ENCODE measurements at regions not wholly inside any gene's neighbourhood (a gene's known extent, or its start where the extent isn't known, plus 50 kb on each side); places are given as distances from the start of the nearest gene placed in this dataset.
A peak's percentile ranks its signal among the peaks of the same experiment; 100 is the strongest.

DNA sequence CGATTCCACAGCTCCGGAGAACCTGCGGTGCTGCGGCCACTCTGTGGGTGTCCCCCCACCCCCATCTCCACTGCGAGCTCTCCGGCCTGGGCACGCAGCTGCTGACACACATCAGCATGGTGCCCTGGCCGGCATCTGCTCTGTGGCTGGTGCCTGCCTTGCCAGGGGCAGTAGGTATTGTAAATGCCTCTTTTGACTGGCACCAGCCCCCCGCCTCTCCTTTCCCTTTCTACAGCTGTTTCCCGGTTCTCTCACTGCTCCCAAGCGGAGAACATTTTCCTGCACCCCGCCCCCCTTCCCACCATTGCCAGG, 357.1 kb upstream of the ZNF32 start:
- H3K36me3 ChIP-seq = no peaks in the 10 kb centered on the region
- ATAC-seq = no peak
- intact Hi-C loops (cut with DNase I) = loop anchor here in 1 of 10 donors (5.0 kb wide), 1 partner anchor 33 kb away; no protein-coding TSS in a partner anchor
- DNase-seq = no peak
- H3K4me1 ChIP-seq = peaks cover 0 to 40% (median 31%) of the 10 kb centered on the region in 9 donors
- 88 to 89% methylated on average over 12 of the region's 12 CpGs for WGBS, 2 donors
- no peaks in the 10 kb centered on the region for H3K9me3 ChIP-seq
- H3K27ac ChIP-seq = no peak overlapping the region
- no peaks in the 10 kb centered on the region for H3K27me3 ChIP-seq
- TF ChIP-seq, protein P1, sequence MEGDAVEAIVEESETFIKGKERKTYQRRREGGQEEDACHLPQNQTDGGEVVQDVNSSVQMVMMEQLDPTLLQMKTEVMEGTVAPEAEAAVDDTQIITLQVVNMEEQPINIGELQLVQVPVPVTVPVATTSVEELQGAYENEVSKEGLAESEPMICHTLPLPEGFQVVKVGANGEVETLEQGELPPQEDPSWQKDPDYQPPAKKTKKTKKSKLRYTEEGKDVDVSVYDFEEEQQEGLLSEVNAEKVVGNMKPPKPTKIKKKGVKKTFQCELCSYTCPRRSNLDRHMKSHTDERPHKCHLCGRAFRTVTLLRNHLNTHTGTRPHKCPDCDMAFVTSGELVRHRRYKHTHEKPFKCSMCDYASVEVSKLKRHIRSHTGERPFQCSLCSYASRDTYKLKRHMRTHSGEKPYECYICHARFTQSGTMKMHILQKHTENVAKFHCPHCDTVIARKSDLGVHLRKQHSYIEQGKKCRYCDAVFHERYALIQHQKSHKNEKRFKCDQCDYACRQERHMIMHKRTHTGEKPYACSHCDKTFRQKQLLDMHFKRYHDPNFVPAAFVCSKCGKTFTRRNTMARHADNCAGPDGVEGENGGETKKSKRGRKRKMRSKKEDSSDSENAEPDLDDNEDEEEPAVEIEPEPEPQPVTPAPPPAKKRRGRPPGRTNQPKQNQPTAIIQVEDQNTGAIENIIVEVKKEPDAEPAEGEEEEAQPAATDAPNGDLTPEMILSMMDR (IDR thresholded peaks at IDR 0.05) = no peak
- no peak overlapping the region for H3K4me3 ChIP-seq

DNA sequence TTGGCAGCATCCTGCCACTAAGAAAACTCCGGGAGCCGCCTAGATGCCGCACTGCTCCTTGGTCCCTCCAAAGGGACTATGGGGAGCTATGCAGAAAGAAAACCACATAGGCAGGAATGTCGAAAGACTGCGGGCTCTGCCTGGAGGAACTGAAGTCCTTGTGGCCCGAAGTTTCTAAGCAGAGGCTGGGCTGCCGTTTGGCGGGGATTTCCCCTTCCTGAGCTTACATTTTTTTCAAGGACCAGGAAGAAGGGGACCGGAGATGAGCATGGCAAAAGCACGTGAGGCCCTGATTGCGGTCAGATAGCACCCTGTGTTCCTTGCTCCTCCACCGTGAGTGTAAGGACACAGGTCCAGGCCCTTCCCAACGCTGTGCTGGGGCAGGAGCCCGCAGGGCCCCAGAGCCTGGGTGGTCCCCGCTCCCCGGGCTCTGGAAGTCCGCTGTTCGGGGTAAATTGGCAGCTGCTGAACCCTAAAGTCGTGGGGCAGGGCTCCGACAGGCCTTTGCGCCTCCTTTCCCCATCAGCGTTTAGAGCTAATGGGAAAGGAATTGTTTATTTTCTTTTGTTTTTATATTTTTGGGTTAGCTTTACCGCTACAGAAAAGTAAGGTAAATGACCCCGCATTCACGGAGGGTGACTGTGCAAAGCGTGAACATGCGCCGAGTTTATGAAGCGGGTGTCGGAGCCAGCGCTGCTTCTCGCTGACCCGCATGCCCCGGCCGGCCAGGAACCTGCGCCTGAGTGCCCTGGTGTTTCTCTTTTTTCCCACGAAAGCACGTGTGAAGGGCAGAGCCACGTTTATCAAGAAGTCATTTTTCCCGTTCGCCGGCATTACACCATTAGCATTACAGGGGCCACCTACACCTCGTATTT, 356.5 kb upstream of the ZNF32 start:
- Histone ChIP-seq H3K4me3 (no peak overlapping the region), H3K4me1 (peaks cover 0 to 34% (median 25%) of the 10 kb centered on the region in 9 donors), H3K9me3 (no peaks in the 10 kb centered on the region), H3K27me3 (no peaks in the 10 kb centered on the region), H3K36me3 (no peaks in the 10 kb centered on the region), H3K27ac (no peak overlapping the region)
- intact Hi-C loops (cut with DNase I) = loop anchor here in 1 of 10 donors (5.0 kb wide), 1 partner anchor 33 kb away; no protein-coding TSS in a partner anchor
- 87 to 91% methylated on average over 43 of the region's 43 CpGs for WGBS, 2 donors
- DNase-seq (no peak), ATAC-seq (no peak)
- TF ChIP-seq, protein P1 (IDR thresholded peaks at IDR 0.05) = no peak

DNA sequence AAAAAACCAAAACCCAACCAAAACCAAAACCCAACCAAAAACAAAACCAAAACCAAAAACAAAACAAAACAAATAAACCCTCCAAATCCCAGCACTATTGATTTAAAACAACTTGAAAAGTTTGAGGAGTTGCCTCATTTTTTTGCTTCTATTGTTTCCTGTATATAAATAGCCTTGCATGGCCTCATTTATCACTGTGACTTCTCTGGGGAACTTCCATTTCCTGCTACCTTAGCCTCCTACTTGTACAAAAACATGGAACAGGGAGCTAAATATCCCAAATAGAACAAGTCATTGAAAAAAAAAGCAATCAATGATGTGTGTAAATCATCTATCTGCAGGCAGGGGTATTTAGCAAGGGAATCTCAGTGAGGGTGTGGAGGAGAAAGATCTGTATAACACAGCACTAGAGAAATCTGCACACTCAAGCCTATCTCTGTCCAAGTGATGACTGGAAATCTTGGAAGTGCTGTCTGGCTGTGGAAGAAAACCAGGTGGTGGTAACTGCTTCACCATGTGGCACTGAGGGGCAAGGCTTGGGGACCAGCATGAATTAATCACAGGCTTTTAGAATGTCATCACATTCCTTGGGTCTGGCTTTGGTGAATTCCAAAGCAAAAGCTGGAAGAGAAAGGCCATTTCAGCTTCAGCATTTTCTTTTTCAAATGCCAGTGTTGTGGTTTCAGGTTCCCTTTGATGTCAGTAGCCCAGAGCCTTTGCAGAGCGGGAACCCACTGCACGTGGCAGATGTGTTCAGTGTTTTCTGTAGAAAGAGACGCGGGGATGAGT, 349.5 kb upstream of the ZNF32 start:
- H3K9me3 ChIP-seq = peaks cover 0 to under 1% (median 0%) of the 10 kb centered on the region in 11 donors
- ATAC-seq (peak in 7 of 8 donors; percentile 46 to 82 (median 68)), DNase-seq (no peak)
- 75 to 78% methylated on average over 4 of the region's 4 CpGs for WGBS, 2 donors
- peaks cover 0 to 24% (median 19%) of the 10 kb centered on the region in 9 donors for H3K4me1 ChIP-seq
- intact Hi-C loops (cut with DNase I) = loop anchor here in 1 of 10 donors (5.0 kb wide), 1 partner anchor 86 kb away; no protein-coding TSS in a partner anchor
- no peaks in the 10 kb centered on the region for H3K36me3 ChIP-seq
- peak overlapping the region in 8 of 10 donors; percentile 17 to 70 (median 33) for H3K27ac ChIP-seq
- TF ChIP-seq, protein P1 (IDR thresholded peaks at IDR 0.05) = no peak
- H3K27me3 ChIP-seq = no peaks in the 10 kb centered on the region
- H3K4me3 ChIP-seq = no peak overlapping the region

DNA sequence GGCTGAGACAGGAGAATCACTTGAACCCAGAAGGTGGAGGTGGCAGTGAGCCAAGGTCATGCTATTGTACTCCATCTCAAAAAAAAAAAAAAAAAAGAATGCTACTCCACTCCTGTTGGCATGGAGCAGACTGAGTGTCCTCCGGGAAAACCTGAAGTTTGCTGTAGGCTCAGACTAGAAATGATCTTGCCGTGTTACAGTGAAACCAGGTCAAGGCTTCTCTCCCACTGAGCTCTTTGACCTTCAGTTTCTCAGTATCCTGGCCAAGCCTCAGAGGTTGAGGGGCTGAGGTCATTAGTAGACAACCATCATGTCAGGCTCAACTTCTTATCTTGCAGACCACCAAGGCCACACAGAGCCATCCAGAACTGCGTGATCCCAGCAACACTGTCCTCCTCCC, 348.6 kb upstream of the ZNF32 start:
- intact Hi-C loops (cut with DNase I) = loop anchor here in 1 of 10 donors (5.0 kb wide), 1 partner anchor 85 kb away; no protein-coding TSS in a partner anchor
- Histone ChIP-seq H3K36me3 (no peaks in the 10 kb centered on the region), H3K4me3 (no peak overlapping the region), H3K9me3 (peaks cover 0 to 3% (median 0%) of the 10 kb centered on the region in 11 donors), H3K4me1 (peaks cover 0 to 24% (median 19%) of the 10 kb centered on the region in 9 donors), H3K27ac (peak overlapping the region in 7 of 10 donors; percentile 6 to 70 (median 41)), H3K27me3 (no peaks in the 10 kb centered on the region)
- ATAC-seq = peak in 2 of 8 donors; percentile 16 to 32
- no peak for DNase-seq
- 61 to 70% methylated on average over 3 of the region's 3 CpGs for WGBS, 2 donors
- TF ChIP-seq, protein P1 (IDR thresholded peaks at IDR 0.05) = no peak

Measured in heart right ventricle (tissue), 16 donors.